GM18499 (cell line): ENCODE measurements at regions not wholly inside any gene's neighbourhood (a gene's known extent, or its start where the extent isn't known, plus 50 kb on each side); places are given as distances from the start of the nearest gene placed in this dataset.
"Not testable (repeated sequence)": the region's sequence is repeated elsewhere in the genome, so short reads cannot be mapped to it uniquely, and the experiment has no call there.

Experiments used
- ATAC-seq: cut with Tn5 transposase; IDR thresholded peaks from one replicate; pipeline ENCODE4 v1.9.1; 2021; ENCODE audit warnings: moderate number of reproducible peaks; ENCODE audit not compliant: insufficient read depth, unreplicated experiment

GRCh38 chr3:194031349-194031748 is 104.6 kb upstream of the HES1 start:
- no peak for ATAC-seq

- no peak for ATAC-seq
Measured at GRCh38 chr3:194031867-194032635, 103.9 kb upstream of the HES1 start.

- ATAC-seq: no peak
Measured at GRCh38 chr3:194032828-194033435, 103.0 kb upstream of the HES1 start.

- no peak for ATAC-seq
Measured at GRCh38 chr3:194034346-194035336, 101.3 kb upstream of the HES1 start.

GRCh38 chr3:194035406-194036138 is 100.4 kb upstream of the HES1 start:
- no peak for ATAC-seq

- no peak for ATAC-seq
Measured at GRCh38 chr3:194036842-194037241, 99.1 kb upstream of the HES1 start.

GRCh38 chr3:194038346-194038745 is 97.6 kb upstream of the HES1 start:
- not testable (repeated sequence) for ATAC-seq

- ATAC-seq: no peak
Measured at GRCh38 chr3:194038960-194039359, 97.0 kb upstream of the HES1 start.

GRCh38 chr3:194040516-194041273 is 95.3 kb upstream of the HES1 start:
- ATAC-seq: no peak

- no peak for ATAC-seq
Measured at GRCh38 chr3:194042927-194043326, 93.0 kb upstream of the HES1 start.

- no peak for ATAC-seq
Measured at GRCh38 chr3:194043516-194043915, 92.4 kb upstream of the HES1 start.

- peak; percentile 83 for ATAC-seq
Measured at GRCh38 chr3:194045289-194045688, 90.7 kb upstream of the HES1 start.

- no peak for ATAC-seq
Measured at GRCh38 chr3:194045919-194046318, 90.0 kb upstream of the HES1 start.

GRCh38 chr3:194046531-194046930 is 89.4 kb upstream of the HES1 start:
- ATAC-seq: no peak

- no peak for ATAC-seq
Measured at GRCh38 chr3:194046995-194047645, 88.8 kb upstream of the HES1 start.

- ATAC-seq: no peak
Measured at GRCh38 chr3:194049394-194049793, 86.6 kb upstream of the HES1 start.

- ATAC-seq: no peak
Measured at GRCh38 chr3:194050782-194051320, 85.1 kb upstream of the HES1 start.

- ATAC-seq: no peak
Measured at GRCh38 chr3:194051366-194052149, 84.4 kb upstream of the HES1 start.
